GM12874 (cell line): ENCODE measurements at regions not wholly inside any gene's neighbourhood (a gene's known extent, or its start where the extent isn't known, plus 50 kb on each side); places are given as distances from the start of the nearest gene placed in this dataset.

Experiments
- TF ChIP-seq, protein P1 (sequence below): IDR thresholded peaks from 2 replicates; pipeline ENCODE4 v1.5.1; 2011; ENCODE audit warnings: low read depth, mild to moderate bottlenecking, control low read depth, low read length, moderate library complexity; ENCODE audit not compliant: insufficient read depth

DNA sequence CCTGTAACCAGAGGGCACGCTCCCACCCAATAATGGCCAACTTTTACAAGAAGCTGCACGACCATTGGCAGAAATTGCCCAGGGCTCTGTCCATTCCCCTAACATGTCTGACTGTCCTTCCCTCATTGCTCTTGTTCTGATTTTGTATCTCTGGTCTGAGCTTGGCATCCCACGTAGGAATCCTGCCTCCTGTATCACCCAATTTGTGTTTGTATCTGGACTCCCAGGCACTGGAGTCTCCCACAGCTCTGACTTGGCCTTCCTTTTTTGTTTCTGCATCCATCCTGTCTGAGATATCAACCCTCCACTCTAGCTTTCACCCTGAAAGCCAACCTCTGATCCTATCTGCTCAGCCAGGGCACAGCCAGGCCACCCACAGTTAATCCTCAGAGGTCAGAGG lies 259.8 kb downstream of the FBXO15 start:
- TF ChIP-seq, protein P1, sequence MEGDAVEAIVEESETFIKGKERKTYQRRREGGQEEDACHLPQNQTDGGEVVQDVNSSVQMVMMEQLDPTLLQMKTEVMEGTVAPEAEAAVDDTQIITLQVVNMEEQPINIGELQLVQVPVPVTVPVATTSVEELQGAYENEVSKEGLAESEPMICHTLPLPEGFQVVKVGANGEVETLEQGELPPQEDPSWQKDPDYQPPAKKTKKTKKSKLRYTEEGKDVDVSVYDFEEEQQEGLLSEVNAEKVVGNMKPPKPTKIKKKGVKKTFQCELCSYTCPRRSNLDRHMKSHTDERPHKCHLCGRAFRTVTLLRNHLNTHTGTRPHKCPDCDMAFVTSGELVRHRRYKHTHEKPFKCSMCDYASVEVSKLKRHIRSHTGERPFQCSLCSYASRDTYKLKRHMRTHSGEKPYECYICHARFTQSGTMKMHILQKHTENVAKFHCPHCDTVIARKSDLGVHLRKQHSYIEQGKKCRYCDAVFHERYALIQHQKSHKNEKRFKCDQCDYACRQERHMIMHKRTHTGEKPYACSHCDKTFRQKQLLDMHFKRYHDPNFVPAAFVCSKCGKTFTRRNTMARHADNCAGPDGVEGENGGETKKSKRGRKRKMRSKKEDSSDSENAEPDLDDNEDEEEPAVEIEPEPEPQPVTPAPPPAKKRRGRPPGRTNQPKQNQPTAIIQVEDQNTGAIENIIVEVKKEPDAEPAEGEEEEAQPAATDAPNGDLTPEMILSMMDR, result no peak

- TF ChIP-seq, protein P1, result no peak
Observed at GRCh38 chr18:73884868-73885267, 262.8 kb downstream of the FBXO15 start.

- TF ChIP-seq, protein P1, result no peak
Observed at GRCh38 chr18:73881396-73881917, 266.2 kb downstream of the FBXO15 start.

DNA sequence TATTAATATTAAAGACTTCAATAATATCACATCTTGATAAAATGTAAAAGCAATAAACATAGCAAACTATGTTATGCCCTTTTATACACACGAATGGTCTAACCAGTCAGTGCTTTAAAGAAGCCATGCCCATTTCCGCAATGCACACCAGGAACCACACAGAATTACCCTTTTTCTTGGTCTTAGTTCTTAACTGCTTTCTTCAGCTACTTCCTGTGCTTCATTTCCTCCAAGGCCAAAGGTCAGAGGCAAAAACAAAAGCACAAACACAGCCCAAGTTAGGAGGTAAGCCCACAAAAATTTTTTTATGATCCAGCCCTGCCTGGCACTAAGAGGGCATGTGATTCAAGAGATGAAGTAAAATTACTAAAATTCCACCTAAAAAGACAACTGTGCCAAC lies 267.2 kb downstream of the FBXO15 start:
- TF ChIP-seq, protein P1, result no peak

- TF ChIP-seq, protein P1, result no peak
Observed at GRCh38 chr18:73879766-73880165, 267.9 kb downstream of the FBXO15 start.

DNA sequence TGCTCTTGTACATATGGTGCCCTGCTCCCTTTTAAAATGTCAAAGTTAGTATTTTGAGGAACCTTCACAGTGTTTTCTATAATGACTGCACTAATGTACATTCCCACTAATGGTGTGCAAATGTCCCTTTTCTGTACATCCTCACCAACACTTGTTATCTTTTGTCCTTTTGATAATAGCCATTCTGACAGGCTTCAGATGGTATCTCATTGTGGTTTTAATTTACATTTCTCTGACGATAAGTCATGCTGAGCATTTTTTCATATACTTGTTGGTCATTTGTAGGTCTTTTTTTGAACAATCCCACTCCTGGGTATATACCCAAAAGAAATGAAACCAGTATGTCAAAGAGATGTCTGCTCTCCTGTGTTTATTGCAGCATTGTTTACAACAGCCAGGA lies 268.3 kb downstream of the FBXO15 start:
- TF ChIP-seq, protein P1, result no peak

DNA sequence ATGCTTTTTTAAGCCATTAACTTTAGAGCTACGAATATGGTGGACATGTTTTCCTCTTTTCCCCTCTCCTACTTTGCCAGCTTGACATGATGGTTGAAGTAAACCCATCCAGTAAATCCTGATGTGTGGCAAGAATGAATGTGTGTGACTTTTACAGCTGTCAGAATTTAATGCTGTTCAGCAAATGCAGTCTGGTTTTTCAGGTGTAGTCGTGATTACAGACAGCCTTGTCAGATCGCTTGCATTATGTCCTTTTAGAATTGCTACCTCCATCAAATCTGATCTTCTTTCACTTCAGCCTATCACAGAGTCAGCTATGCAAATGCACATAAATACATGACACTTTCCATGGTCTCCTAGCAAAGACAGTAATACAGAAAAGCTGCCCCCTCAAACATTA lies 278.5 kb downstream of the FBXO15 start:
- TF ChIP-seq, protein P1, result no peak
